SK-N-SH (cell line): ENCODE measurements at regions not wholly inside any gene's neighbourhood (a gene's known extent, or its start where the extent isn't known, plus 50 kb on each side); places are given as distances from the start of the nearest gene placed in this dataset.

Source experiments
- CTCF ChIA-PET: fragments of 300-600, 350-600 bp; formaldehyde crosslinking; extraction: SDS; loops from one replicate; lab custom pipeline; 2021; lab: Yijun Ruan, JAX
- POLR2A ChIA-PET: fragments of 350-600 bp; sonication (Branson Sonifier 250); formaldehyde crosslinking; extraction: SDS; loops from one replicate; lab custom pipeline; 2020; ENCODE audit warnings: antibody characterized with exemption, inconsistent platforms; lab: Yijun Ruan, JAX
- DNase-seq: peaks from one replicate; pipeline ENCODE4 v3.0.0; 2012
- H2AFZ ChIP-seq: fragments of 200-600 bp; sonication (generic); 2 replicates; pipeline ENCODE4 v1.8.1; 2016; ENCODE audit warnings: antibody characterized with exemption, mild to moderate bottlenecking, low read depth
- H3F3A ChIP-seq: fragments of 200-600 bp; sonication (generic); replicated peaks from 2 replicates; pipeline ENCODE3; 2016; ENCODE audit warnings: antibody characterized with exemption, mild to moderate bottlenecking; ENCODE audit not compliant: insufficient read depth
- H3K27ac ChIP-seq, 2 experiments: fragments of 200-500 bp in 1 of 2; fragments of 200-600 bp in 1 of 2; sonication (Bioruptor generic) in 1 of 2; sonication (generic), shearing (Covaris generic) in 1 of 2; 2 replicates each; pipeline versions ENCODE4 v1.5.1 to v1.6.1; 2014 to 2016; ENCODE audit warnings: low read depth in 2 of 2, inconsistent platforms in 1 of 2, low read length in 1 of 2, mild to moderate bottlenecking in 1 of 2, mixed read lengths in 1 of 2
- H3K27me3 ChIP-seq: fragments of 200-600 bp; sonication (generic), shearing (Covaris generic); 2 replicates; pipeline ENCODE4 v1.6.1; 2016; ENCODE audit warnings: mixed run types; ENCODE audit not compliant: insufficient read depth
- H3K36me3 ChIP-seq, 2 experiments: fragments of 200-500 bp in 1 of 2; fragments of 200-600 bp in 1 of 2; sonication (Bioruptor generic) in 1 of 2; sonication (generic) in 1 of 2; replicated peaks in 1 of 2; 2 replicates each; pipeline versions ENCODE3 to v1.5.1; 2014 to 2016; ENCODE audit warnings: low read length in 1 of 2, mild to moderate bottlenecking in 1 of 2; ENCODE audit not compliant: insufficient read depth in 2 of 2, control insufficient read depth in 1 of 2
- H3K4me1 ChIP-seq, 2 experiments: fragments of 200-500 bp in 1 of 2; fragments of 200-600 bp in 1 of 2; sonication (Bioruptor generic) in 1 of 2; sonication (generic), shearing (Covaris generic) in 1 of 2; 2 replicates each; pipeline versions ENCODE4 v1.5.1 to v1.6.1; 2014 to 2016; ENCODE audit warnings: low read depth in 1 of 2, low read length in 1 of 2, mixed run types in 1 of 2; ENCODE audit not compliant: insufficient read depth in 2 of 2, control insufficient read depth in 1 of 2
- H3K4me2 ChIP-seq: fragments of 200-600 bp; sonication (generic), shearing (Covaris generic); 2 replicates; pipeline ENCODE4 v1.6.1; 2017; ENCODE audit warnings: mixed run types
- H3K4me3 ChIP-seq, 2 experiments: fragments of 200-500 bp in 1 of 2; fragments of 200-600 bp in 1 of 2; sonication (Bioruptor generic) in 1 of 2; sonication (generic), shearing (Covaris generic) in 1 of 2; 2 replicates each; pipeline versions ENCODE4 v1.5.1 to v1.8.1; 2014 to 2016; ENCODE audit warnings: low read depth in 2 of 2, inconsistent platforms in 1 of 2, low read length in 1 of 2, mild to moderate bottlenecking in 1 of 2, mixed read lengths in 1 of 2, moderate library complexity in 1 of 2
- H3K79me2 ChIP-seq: fragments of 200-600 bp; sonication (generic); 2 replicates; pipeline ENCODE4 v1.8.1; 2017; ENCODE audit warnings: mild to moderate bottlenecking; ENCODE audit not compliant: insufficient read depth
- H3K9ac ChIP-seq: fragments of 200-600 bp; sonication (generic); 2 replicates; pipeline ENCODE4 v1.6.1; 2017; ENCODE audit warnings: mixed run types
- H3K9me2 ChIP-seq: fragments of 200-600 bp; sonication (generic); 2 replicates; pipeline ENCODE4 v1.6.1; 2017; ENCODE audit warnings: mixed run types
- H3K9me3 ChIP-seq: fragments of 200-600 bp; sonication (generic); 2 replicates; pipeline ENCODE4 v1.6.1; 2017; ENCODE audit warnings: mixed run types, mild to moderate bottlenecking, moderate library complexity
- H4K20me1 ChIP-seq: fragments of 200-600 bp; sonication (generic); 2 replicates; pipeline ENCODE4 v1.6.1; 2017; ENCODE audit warnings: mild to moderate bottlenecking, mixed run types; ENCODE audit not compliant: insufficient read depth
- CHD2 ChIP-seq: fragments of 150-350 bp; IDR thresholded peaks from 2 replicates; pipeline ENCODE4 v1.6.1; 2018; ENCODE audit warnings: low read length; ENCODE audit not compliant: partially characterized antibody
- FOSL2 ChIP-seq: IDR thresholded peaks from 2 replicates; pipeline ENCODE4 v1.4.0; 2012; ENCODE audit warnings: low read depth, mild to moderate bottlenecking, moderate library complexity, borderline replicate concordance
- FOXJ3 ChIP-seq: sonication (generic); formaldehyde crosslinking; IDR thresholded peaks from 2 replicates; pipeline ENCODE4 v1.5.1; 2020; ENCODE audit warnings: mild to moderate bottlenecking, missing genetic modification reagents
- GATA2 ChIP-seq: sonication (generic); formaldehyde crosslinking; IDR thresholded peaks from 2 replicates; pipeline ENCODE4 v1.5.0; 2020; ENCODE audit warnings: mild to moderate bottlenecking, missing genetic modification reagents
- MEF2A ChIP-seq: IDR thresholded peaks from 2 replicates; pipeline ENCODE4 v1.4.0; 2012; ENCODE audit warnings: low read depth, borderline replicate concordance
- NRF1 ChIP-seq: IDR thresholded peaks from 2 replicates; pipeline ENCODE4 v1.6.1; 2012; ENCODE audit warnings: low read depth, mild to moderate bottlenecking, low read length
- RCOR1 ChIP-seq: fragments of 150-350 bp; IDR thresholded peaks from 2 replicates; pipeline ENCODE4 v1.6.1; 2017; ENCODE audit warnings: antibody characterized with exemption, low read length
- TAF1 ChIP-seq: IDR thresholded peaks from 2 replicates; pipeline ENCODE4 v1.6.1; 2012; ENCODE audit warnings: low read depth, mild to moderate bottlenecking, low read length, moderate library complexity, borderline replicate concordance
- TEAD4 ChIP-seq: IDR thresholded peaks from 2 replicates; pipeline ENCODE4 v1.4.0; 2012; ENCODE audit warnings: mild to moderate bottlenecking, borderline replicate concordance; ENCODE audit not compliant: insufficient read depth
- TF ChIP-seq, protein P1 (sequence below): fragments of 150-350 bp; IDR thresholded peaks from 2 replicates; pipeline ENCODE4 v1.6.1; 2016; ENCODE audit warnings: mild to moderate bottlenecking, low read depth, low read length
- TF ChIP-seq, protein P2 (sequence below): IDR thresholded peaks from 2 replicates; pipeline ENCODE4 v1.4.0; 2012; ENCODE audit warnings: low read depth, borderline replicate concordance
- TF ChIP-seq, protein P3 (sequence below): IDR thresholded peaks from 2 replicates; pipeline ENCODE4 v1.4.0; 2012; ENCODE audit warnings: low read depth
- TF ChIP-seq, protein P4 (sequence below): IDR thresholded peaks from 2 replicates; pipeline ENCODE4 v1.6.1; 2012; ENCODE audit warnings: mild to moderate bottlenecking, low read depth, low read length, moderate library complexity
- TF ChIP-seq, protein P5 (sequence below): fragments of 200-600 bp; sonication (generic); IDR thresholded peaks from 2 replicates; pipeline ENCODE4 v1.6.1; 2017; ENCODE audit warnings: antibody characterized with exemption, mild to moderate bottlenecking, moderate library complexity

DNA sequence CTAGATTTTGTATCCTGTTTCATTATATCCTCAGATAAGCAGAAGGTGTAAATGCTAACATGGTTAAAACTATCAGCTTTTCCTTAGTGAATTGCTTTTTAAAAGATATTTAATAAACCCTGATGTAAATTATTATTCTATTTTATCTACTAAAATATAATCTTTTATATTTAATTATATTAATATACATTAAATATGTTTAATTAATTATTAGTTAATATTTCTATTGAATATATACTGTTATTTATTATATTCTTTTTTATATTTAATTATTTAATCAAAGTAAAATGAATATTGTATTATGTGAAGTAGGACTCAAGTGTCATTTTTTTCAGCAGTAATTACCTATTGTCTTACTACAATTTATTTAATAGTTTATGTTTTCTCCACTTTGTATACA is 179.7 kb upstream of the ADGRL4 start:
- H3K9me2 ChIP-seq: 0 out of 2 replicates have a peak, but pooled peaks cover 4% of the 10 kb centered on the region
- no peaks in the 10 kb centered on the region for H3K9me3 ChIP-seq
- H3K9ac ChIP-seq: no peak overlapping the region
- H3F3A ChIP-seq: peaks cover 4% of the 10 kb centered on the region
- no peaks in the 10 kb centered on the region for H4K20me1 ChIP-seq
- H2AFZ ChIP-seq: no peak overlapping the region
- no peak overlapping the region for H3K4me2 ChIP-seq
- H3K36me3 ChIP-seq: no peaks in the 10 kb centered on the region
- H3K27ac ChIP-seq: no peak overlapping the region
- ChIA-PET CTCF (no interaction called here), POLR2A (no interaction called here)
- no peak overlapping the region for H3K4me3 ChIP-seq
- H3K4me1 ChIP-seq: peaks cover 0 to 13% of the 10 kb centered on the region in 2 experiments; a peak in 2 of 4 replicates
- no peak for DNase-seq
- H3K27me3 ChIP-seq: no peaks in the 10 kb centered on the region
- TF ChIP-seq TEAD4 (no peak), FOXJ3 (CRISPR knock-in tag) (no peak), CHD2 (no peak), NRF1 (no peak), RCOR1 (no peak), FOSL2 (no peak), TAF1 (no peak), GATA2 (CRISPR knock-in tag) (no peak), MEF2A (no peak)
- TF ChIP-seq, protein P1, sequence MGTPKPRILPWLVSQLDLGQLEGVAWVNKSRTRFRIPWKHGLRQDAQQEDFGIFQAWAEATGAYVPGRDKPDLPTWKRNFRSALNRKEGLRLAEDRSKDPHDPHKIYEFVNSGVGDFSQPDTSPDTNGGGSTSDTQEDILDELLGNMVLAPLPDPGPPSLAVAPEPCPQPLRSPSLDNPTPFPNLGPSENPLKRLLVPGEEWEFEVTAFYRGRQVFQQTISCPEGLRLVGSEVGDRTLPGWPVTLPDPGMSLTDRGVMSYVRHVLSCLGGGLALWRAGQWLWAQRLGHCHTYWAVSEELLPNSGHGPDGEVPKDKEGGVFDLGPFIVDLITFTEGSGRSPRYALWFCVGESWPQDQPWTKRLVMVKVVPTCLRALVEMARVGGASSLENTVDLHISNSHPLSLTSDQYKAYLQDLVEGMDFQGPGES: no peak
- TF ChIP-seq, protein P2, sequence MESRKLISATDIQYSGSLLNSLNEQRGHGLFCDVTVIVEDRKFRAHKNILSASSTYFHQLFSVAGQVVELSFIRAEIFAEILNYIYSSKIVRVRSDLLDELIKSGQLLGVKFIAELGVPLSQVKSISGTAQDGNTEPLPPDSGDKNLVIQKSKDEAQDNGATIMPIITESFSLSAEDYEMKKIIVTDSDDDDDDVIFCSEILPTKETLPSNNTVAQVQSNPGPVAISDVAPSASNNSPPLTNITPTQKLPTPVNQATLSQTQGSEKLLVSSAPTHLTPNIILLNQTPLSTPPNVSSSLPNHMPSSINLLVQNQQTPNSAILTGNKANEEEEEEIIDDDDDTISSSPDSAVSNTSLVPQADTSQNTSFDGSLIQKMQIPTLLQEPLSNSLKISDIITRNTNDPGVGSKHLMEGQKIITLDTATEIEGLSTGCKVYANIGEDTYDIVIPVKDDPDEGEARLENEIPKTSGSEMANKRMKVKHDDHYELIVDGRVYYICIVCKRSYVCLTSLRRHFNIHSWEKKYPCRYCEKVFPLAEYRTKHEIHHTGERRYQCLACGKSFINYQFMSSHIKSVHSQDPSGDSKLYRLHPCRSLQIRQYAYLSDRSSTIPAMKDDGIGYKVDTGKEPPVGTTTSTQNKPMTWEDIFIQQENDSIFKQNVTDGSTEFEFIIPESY: no peak
- TF ChIP-seq, protein P3, sequence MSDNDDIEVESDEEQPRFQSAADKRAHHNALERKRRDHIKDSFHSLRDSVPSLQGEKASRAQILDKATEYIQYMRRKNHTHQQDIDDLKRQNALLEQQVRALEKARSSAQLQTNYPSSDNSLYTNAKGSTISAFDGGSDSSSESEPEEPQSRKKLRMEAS: no peak
- TF ChIP-seq, protein P4, sequence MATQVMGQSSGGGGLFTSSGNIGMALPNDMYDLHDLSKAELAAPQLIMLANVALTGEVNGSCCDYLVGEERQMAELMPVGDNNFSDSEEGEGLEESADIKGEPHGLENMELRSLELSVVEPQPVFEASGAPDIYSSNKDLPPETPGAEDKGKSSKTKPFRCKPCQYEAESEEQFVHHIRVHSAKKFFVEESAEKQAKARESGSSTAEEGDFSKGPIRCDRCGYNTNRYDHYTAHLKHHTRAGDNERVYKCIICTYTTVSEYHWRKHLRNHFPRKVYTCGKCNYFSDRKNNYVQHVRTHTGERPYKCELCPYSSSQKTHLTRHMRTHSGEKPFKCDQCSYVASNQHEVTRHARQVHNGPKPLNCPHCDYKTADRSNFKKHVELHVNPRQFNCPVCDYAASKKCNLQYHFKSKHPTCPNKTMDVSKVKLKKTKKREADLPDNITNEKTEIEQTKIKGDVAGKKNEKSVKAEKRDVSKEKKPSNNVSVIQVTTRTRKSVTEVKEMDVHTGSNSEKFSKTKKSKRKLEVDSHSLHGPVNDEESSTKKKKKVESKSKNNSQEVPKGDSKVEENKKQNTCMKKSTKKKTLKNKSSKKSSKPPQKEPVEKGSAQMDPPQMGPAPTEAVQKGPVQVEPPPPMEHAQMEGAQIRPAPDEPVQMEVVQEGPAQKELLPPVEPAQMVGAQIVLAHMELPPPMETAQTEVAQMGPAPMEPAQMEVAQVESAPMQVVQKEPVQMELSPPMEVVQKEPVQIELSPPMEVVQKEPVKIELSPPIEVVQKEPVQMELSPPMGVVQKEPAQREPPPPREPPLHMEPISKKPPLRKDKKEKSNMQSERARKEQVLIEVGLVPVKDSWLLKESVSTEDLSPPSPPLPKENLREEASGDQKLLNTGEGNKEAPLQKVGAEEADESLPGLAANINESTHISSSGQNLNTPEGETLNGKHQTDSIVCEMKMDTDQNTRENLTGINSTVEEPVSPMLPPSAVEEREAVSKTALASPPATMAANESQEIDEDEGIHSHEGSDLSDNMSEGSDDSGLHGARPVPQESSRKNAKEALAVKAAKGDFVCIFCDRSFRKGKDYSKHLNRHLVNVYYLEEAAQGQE: no peak
- TF ChIP-seq, protein P5, sequence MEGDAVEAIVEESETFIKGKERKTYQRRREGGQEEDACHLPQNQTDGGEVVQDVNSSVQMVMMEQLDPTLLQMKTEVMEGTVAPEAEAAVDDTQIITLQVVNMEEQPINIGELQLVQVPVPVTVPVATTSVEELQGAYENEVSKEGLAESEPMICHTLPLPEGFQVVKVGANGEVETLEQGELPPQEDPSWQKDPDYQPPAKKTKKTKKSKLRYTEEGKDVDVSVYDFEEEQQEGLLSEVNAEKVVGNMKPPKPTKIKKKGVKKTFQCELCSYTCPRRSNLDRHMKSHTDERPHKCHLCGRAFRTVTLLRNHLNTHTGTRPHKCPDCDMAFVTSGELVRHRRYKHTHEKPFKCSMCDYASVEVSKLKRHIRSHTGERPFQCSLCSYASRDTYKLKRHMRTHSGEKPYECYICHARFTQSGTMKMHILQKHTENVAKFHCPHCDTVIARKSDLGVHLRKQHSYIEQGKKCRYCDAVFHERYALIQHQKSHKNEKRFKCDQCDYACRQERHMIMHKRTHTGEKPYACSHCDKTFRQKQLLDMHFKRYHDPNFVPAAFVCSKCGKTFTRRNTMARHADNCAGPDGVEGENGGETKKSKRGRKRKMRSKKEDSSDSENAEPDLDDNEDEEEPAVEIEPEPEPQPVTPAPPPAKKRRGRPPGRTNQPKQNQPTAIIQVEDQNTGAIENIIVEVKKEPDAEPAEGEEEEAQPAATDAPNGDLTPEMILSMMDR: no peak
- H3K79me2 ChIP-seq: no peaks in the 10 kb centered on the region
